Neuronal stem cell (in vitro differentiated cells): ENCODE measurements at regions not wholly inside any gene's neighbourhood (a gene's known extent, or its start where the extent isn't known, plus 50 kb on each side); places are given as distances from the start of the nearest gene placed in this dataset.

Experiments
- DNase-seq: peaks from one replicate; pipeline ENCODE4 v3.0.0-alpha.2; 2013; ENCODE audit warnings: low spot score
- H2AFZ ChIP-seq: one replicate; pipeline ENCODE4 v1.6.1; 2013; ENCODE audit warnings: mild to moderate bottlenecking, low read length, inconsistent platforms
- H2AK5ac ChIP-seq: 2 replicates; pipeline ENCODE4 v1.6.1; 2013; ENCODE audit warnings: low read depth, mild to moderate bottlenecking, inconsistent platforms, low read length, moderate library complexity, mixed read lengths
- H2BK120ac ChIP-seq: 2 replicates; pipeline ENCODE4 v1.6.1; 2013; ENCODE audit warnings: low read depth, mild to moderate bottlenecking, inconsistent platforms, low read length, moderate library complexity, mixed read lengths
- H2BK12ac ChIP-seq: one replicate; pipeline ENCODE4 v1.6.1; 2013; ENCODE audit warnings: low read length, inconsistent platforms
- H2BK15ac ChIP-seq: 2 replicates; pipeline ENCODE4 v1.6.1; 2013; ENCODE audit warnings: mild to moderate bottlenecking, low read length, inconsistent platforms, mixed read lengths
- H2BK5ac ChIP-seq: one replicate; pipeline ENCODE4 v1.6.1; 2013; ENCODE audit warnings: inconsistent platforms, mild to moderate bottlenecking, low read length, moderate library complexity
- H3K14ac ChIP-seq: one replicate; pipeline ENCODE4 v1.6.1; 2013; ENCODE audit warnings: low read length, inconsistent platforms
- H3K18ac ChIP-seq: 2 replicates; pipeline ENCODE4 v1.6.1; 2013; ENCODE audit warnings: low read length, inconsistent platforms
- H3K23ac ChIP-seq: 2 replicates; pipeline ENCODE4 v1.6.1; 2013; ENCODE audit warnings: low read depth, mild to moderate bottlenecking, mixed read lengths, low read length, inconsistent platforms; ENCODE audit not compliant: poor library complexity
- H3K27ac ChIP-seq: replicated peaks from 3 replicates; pipeline ENCODE4 v1.5.1; 2013; ENCODE audit warnings: low read length, inconsistent platforms
- H3K27me3 ChIP-seq, 3 experiments: 2 replicates each; pipeline ENCODE4 v1.6.1; 2013; ENCODE audit warnings: low read length in 3 of 3, mild to moderate bottlenecking in 2 of 3, inconsistent platforms in 1 of 3, low read depth in 1 of 3, mixed read lengths in 1 of 3, moderate library complexity in 1 of 3; ENCODE audit not compliant: control insufficient read depth in 3 of 3, insufficient read depth in 3 of 3
- H3K36me3 ChIP-seq, 2 donors: replicated peaks in 1 of 2; 2 replicates each; pipeline ENCODE4 v1.6.1; 2013; ENCODE audit warnings: low read length in 2 of 2; ENCODE audit not compliant: control insufficient read depth in 2 of 2, insufficient read depth in 2 of 2
- H3K4ac ChIP-seq: 2 replicates; pipeline ENCODE4 v1.6.1; 2013; ENCODE audit warnings: inconsistent platforms, mild to moderate bottlenecking, low read length, moderate library complexity
- H3K4me1 ChIP-seq, 2 donors: 1 replicate in 1 of 2; 2 replicates in 1 of 2; pipeline ENCODE4 v1.6.1; 2013; ENCODE audit warnings: low read length in 2 of 2, low read depth in 1 of 2; ENCODE audit not compliant: control insufficient read depth in 2 of 2, insufficient read depth in 1 of 2
- H3K4me2 ChIP-seq: one replicate; pipeline ENCODE4 v1.6.1; 2013; ENCODE audit warnings: mild to moderate bottlenecking, low read length, inconsistent platforms; ENCODE audit not compliant: insufficient read depth, poor library complexity, severe bottlenecking
- H3K4me3 ChIP-seq, 2 donors: 2 replicates each; pipeline ENCODE4 v1.5.1; 2013; ENCODE audit warnings: low read length in 2 of 2, mild to moderate bottlenecking in 2 of 2, inconsistent platforms in 1 of 2, moderate library complexity in 1 of 2
- H3K79me1 ChIP-seq: one replicate; pipeline ENCODE4 v1.6.1; 2013; ENCODE audit warnings: low read depth, mild to moderate bottlenecking, inconsistent platforms, low read length, moderate library complexity
- H3K9ac ChIP-seq: one replicate; pipeline ENCODE4 v1.6.1; 2013; ENCODE audit warnings: mild to moderate bottlenecking, low read depth, low read length, inconsistent platforms; ENCODE audit not compliant: poor library complexity
- H3K9me3 ChIP-seq, 2 donors: replicated peaks in 1 of 2; 2 replicates each; pipeline versions ENCODE3 to v1.6.1; 2013; ENCODE audit warnings: low read length in 2 of 2, mild to moderate bottlenecking in 2 of 2, inconsistent platforms in 1 of 2, low read depth in 1 of 2, mixed read lengths in 1 of 2, moderate library complexity in 1 of 2; ENCODE audit not compliant: control insufficient read depth in 2 of 2, insufficient read depth in 1 of 2
- H4K8ac ChIP-seq: one replicate; pipeline ENCODE4 v1.6.1; 2013; ENCODE audit warnings: low read depth, mild to moderate bottlenecking, inconsistent platforms, low read length, moderate library complexity
- H4K91ac ChIP-seq: one replicate; pipeline ENCODE4 v1.6.1; 2013; ENCODE audit warnings: low read length, low read depth, mild to moderate bottlenecking, inconsistent platforms; ENCODE audit not compliant: poor library complexity
- WGBS, 2 donors: extraction: QIAGEN DNeasy Blood & Tissue Kit; methylation state at CpG; one replicate each; pipeline ENCODE4 v1.1.7; 2013; ENCODE audit warnings: missing lambda C conversion rate in 2 of 2, mixed read lengths in 1 of 2; ENCODE audit not compliant: insufficient read length in 2 of 2, insufficient replicate concordance in 1 of 2; ENCODE audit errors: extremely low coverage in 2 of 2; 5-methylcytosine and 5-hydroxymethylcytosine counted together

- no peak overlapping the region for H3K4me3 ChIP-seq
- H3K4ac ChIP-seq: no peak overlapping the region
- no peak overlapping the region for H3K14ac ChIP-seq
- no peak overlapping the region for H3K23ac ChIP-seq
- H3K27me3 ChIP-seq: no peaks in the 10 kb centered on the region
- no peak overlapping the region for H2BK12ac ChIP-seq
- H3K4me1 ChIP-seq: peaks cover 2 to 4% of the 10 kb centered on the region in 2 donors
- H3K36me3 ChIP-seq: no peaks in the 10 kb centered on the region
- no peak overlapping the region for H3K9ac ChIP-seq
- no peak overlapping the region for H3K27ac ChIP-seq
- no peak overlapping the region for H2BK15ac ChIP-seq
- no CpG with 5 or more reads among the region's 5 CpGs for WGBS, 2 donors
- no peak overlapping the region for H4K91ac ChIP-seq
- H2AFZ ChIP-seq: no peak overlapping the region
- H3K79me1 ChIP-seq: no peaks in the 10 kb centered on the region
- no peak overlapping the region for H4K8ac ChIP-seq
- no peak overlapping the region for H3K18ac ChIP-seq
- H3K9me3 ChIP-seq: no peaks in the 10 kb centered on the region
- no peak overlapping the region for H2BK5ac ChIP-seq
- no peak for DNase-seq
- no peak overlapping the region for H2AK5ac ChIP-seq
- no peak overlapping the region for H3K4me2 ChIP-seq
- H2BK120ac ChIP-seq: no peak overlapping the region
Observed at GRCh38 chr7:131008840-131009711, 275.1 kb upstream of the KLF14 start.

- Histone ChIP-seq H3K4me3 (no peak overlapping the region), H3K79me1 (no peaks in the 10 kb centered on the region), H3K9ac (no peak overlapping the region), H3K36me3 (no peaks in the 10 kb centered on the region), H4K8ac (no peak overlapping the region), H4K91ac (no peak overlapping the region), H3K4me2 (no peak overlapping the region), H3K4me1 (peaks cover 2 to 4% of the 10 kb centered on the region in 2 donors), H3K14ac (no peak overlapping the region), H3K27ac (no peak overlapping the region), H2BK15ac (no peak overlapping the region), H2AK5ac (no peak overlapping the region), H2AFZ (no peak overlapping the region), H3K9me3 (no peaks in the 10 kb centered on the region), H3K27me3 (no peaks in the 10 kb centered on the region), H3K4ac (no peak overlapping the region), H2BK12ac (no peak overlapping the region), H3K18ac (no peak overlapping the region), H2BK5ac (no peak overlapping the region), H2BK120ac (no peak overlapping the region), H3K23ac (no peak overlapping the region)
- WGBS, 2 donors: no CpG with 5 or more reads among the region's 12 CpGs
- no peak for DNase-seq
Observed at GRCh38 chr7:131010029-131010716, 276.2 kb upstream of the KLF14 start.

- H2BK5ac ChIP-seq: no peak overlapping the region
- no peaks in the 10 kb centered on the region for H3K36me3 ChIP-seq
- H3K4ac ChIP-seq: no peak overlapping the region
- H2AFZ ChIP-seq: no peak overlapping the region
- H3K79me1 ChIP-seq: no peaks in the 10 kb centered on the region
- no peak overlapping the region for H3K9ac ChIP-seq
- no peak overlapping the region for H3K14ac ChIP-seq
- H3K4me1 ChIP-seq: peaks cover 2 to 4% of the 10 kb centered on the region in 2 donors
- no peak for DNase-seq
- H4K91ac ChIP-seq: no peak overlapping the region
- H3K27ac ChIP-seq: no peak overlapping the region
- H3K4me3 ChIP-seq: no peak overlapping the region
- no peak overlapping the region for H2BK120ac ChIP-seq
- H4K8ac ChIP-seq: no peak overlapping the region
- no peak overlapping the region for H3K23ac ChIP-seq
- no peak overlapping the region for H2BK15ac ChIP-seq
- H2BK12ac ChIP-seq: no peak overlapping the region
- no peak overlapping the region for H3K18ac ChIP-seq
- WGBS, 2 donors: no CpG with 5 or more reads among the region's 6 CpGs
- no peaks in the 10 kb centered on the region for H3K9me3 ChIP-seq
- H2AK5ac ChIP-seq: no peak overlapping the region
- no peaks in the 10 kb centered on the region for H3K27me3 ChIP-seq
- H3K4me2 ChIP-seq: no peak overlapping the region
Observed at GRCh38 chr7:131010717-131011431, 276.9 kb upstream of the KLF14 start.

- Histone ChIP-seq H3K79me1 (no peaks in the 10 kb centered on the region), H2BK5ac (no peak overlapping the region), H4K8ac (no peak overlapping the region), H4K91ac (no peak overlapping the region), H3K18ac (no peak overlapping the region), H2BK120ac (no peak overlapping the region), H3K36me3 (no peaks in the 10 kb centered on the region), H3K4ac (no peak overlapping the region), H3K27ac (no peak overlapping the region), H3K4me1 (peaks cover 2 to 4% of the 10 kb centered on the region in 2 donors), H3K4me3 (no peak overlapping the region), H3K27me3 (no peaks in the 10 kb centered on the region), H2AK5ac (peak overlapping the region; percentile 58), H3K9me3 (no peaks in the 10 kb centered on the region), H2BK12ac (no peak overlapping the region), H3K9ac (no peak overlapping the region), H2AFZ (no peak overlapping the region), H2BK15ac (no peak overlapping the region), H3K4me2 (no peak overlapping the region), H3K14ac (peak overlapping the region; percentile 50), H3K23ac (no peak overlapping the region)
- no peak for DNase-seq
- no CpG with 5 or more reads among the region's 4 CpGs for WGBS, 2 donors
Observed at GRCh38 chr7:131011432-131011742, 277.4 kb upstream of the KLF14 start.
